ENCODE measurements at regions not wholly inside any gene's neighbourhood (a gene's known extent, or its start where the extent isn't known, plus 50 kb on each side); places are given as distances from the start of the nearest gene placed in this dataset.
"Not testable (repeated sequence)": the region's sequence is repeated elsewhere in the genome, so short reads cannot be mapped to it uniquely, and the experiment has no call there.

GRCh38 chr11:87528752-87529151 is 491.0 kb downstream of the TMEM135 start:
- intact Hi-C loops (cut with DNase I, micrococcal nuclease) = no loop called here

GRCh38 chr11:87523276-87523675 is 485.5 kb downstream of the TMEM135 start:
- DNase-seq = no peak
- no peak for ATAC-seq
- Histone ChIP-seq H3K4me3 (no peak overlapping the region), H3K36me3 (ENCODE audit: low read depth) (no peaks in the 10 kb centered on the region), H3K4me1 (ENCODE audit: low read depth) (no peaks in the 10 kb centered on the region), H3K9me3 (no peaks in the 10 kb centered on the region)
- no peak for TF ChIP-seq CTCF (IDR thresholded peaks at IDR 0.05)
- intact Hi-C loops (cut with DNase I, micrococcal nuclease) = no loop called here

More at GRCh38 chr11:87528752-87529151, 491.0 kb downstream of the TMEM135 start:
- Histone ChIP-seq H3K36me3 (ENCODE audit: low read depth) (no peaks in the 10 kb centered on the region), H3K4me1 (ENCODE audit: low read depth) (no peaks in the 10 kb centered on the region), H3K4me3 (no peak overlapping the region), H3K9me3 (no peaks in the 10 kb centered on the region)
- no peak for ATAC-seq
- DNase-seq = no peak
- TF ChIP-seq CTCF (IDR thresholded peaks at IDR 0.05) = no peak

- no peak for ATAC-seq
- intact Hi-C loops (cut with DNase I, micrococcal nuclease) = no loop called here
- DNase-seq = no peak
These were observed 480.5 kb downstream of the TMEM135 start for GRCh38 chr11:87518266-87518665.

GRCh38 chr11:87517351-87517750 is 479.6 kb downstream of the TMEM135 start:
- ATAC-seq (no peak), DNase-seq (no peak)
- Histone ChIP-seq H3K4me3 (no peak overlapping the region), H3K4me1 (ENCODE audit: low read depth) (no peaks in the 10 kb centered on the region), H3K36me3 (ENCODE audit: low read depth) (no peaks in the 10 kb centered on the region), H3K9me3 (no peaks in the 10 kb centered on the region)
- intact Hi-C loops (cut with DNase I, micrococcal nuclease) = no loop called here
- TF ChIP-seq CTCF (IDR thresholded peaks at IDR 0.05) = no peak

More at GRCh38 chr11:87518266-87518665, 480.5 kb downstream of the TMEM135 start:
- no peak for TF ChIP-seq CTCF (IDR thresholded peaks at IDR 0.05)
- H3K4me3 ChIP-seq = no peak overlapping the region
- H3K9me3 ChIP-seq = no peaks in the 10 kb centered on the region
- no peaks in the 10 kb centered on the region for H3K4me1 ChIP-seq (ENCODE audit: low read depth)
- H3K36me3 ChIP-seq (ENCODE audit: low read depth) = no peaks in the 10 kb centered on the region

GRCh38 chr11:87507722-87508121 is 470.0 kb downstream of the TMEM135 start:
- H3K4me1 ChIP-seq (ENCODE audit: low read depth); H3K9me3 ChIP-seq; DNase-seq; ATAC-seq; H3K36me3 ChIP-seq (ENCODE audit: low read depth); H3K4me3 ChIP-seq; intact Hi-C loops (cut with DNase I, micrococcal nuclease): not testable (repeated sequence)

GRCh38 chr11:87506946-87507345 is 469.2 kb downstream of the TMEM135 start:
- H3K36me3 ChIP-seq (ENCODE audit: low read depth); intact Hi-C loops (cut with DNase I, micrococcal nuclease); H3K9me3 ChIP-seq; H3K4me3 ChIP-seq; DNase-seq; ATAC-seq; H3K4me1 ChIP-seq (ENCODE audit: low read depth): not testable (repeated sequence)

GRCh38 chr11:87501388-87501787 is 463.7 kb downstream of the TMEM135 start:
- intact Hi-C loops (cut with DNase I, micrococcal nuclease) = no loop called here
- peaks cover 2% of the 10 kb centered on the region for H3K9me3 ChIP-seq
- TF ChIP-seq CTCF (IDR thresholded peaks at IDR 0.05) = no peak
- no peaks in the 10 kb centered on the region for H3K4me1 ChIP-seq (ENCODE audit: low read depth)
- no peak overlapping the region for H3K4me3 ChIP-seq
- DNase-seq = no peak
- H3K36me3 ChIP-seq (ENCODE audit: low read depth) = no peaks in the 10 kb centered on the region
- ATAC-seq = no peak

GRCh38 chr11:87494936-87495335 is 457.2 kb downstream of the TMEM135 start:
- intact Hi-C loops (cut with DNase I, micrococcal nuclease); H3K36me3 ChIP-seq (ENCODE audit: low read depth); DNase-seq; ATAC-seq; H3K9me3 ChIP-seq; H3K4me1 ChIP-seq (ENCODE audit: low read depth); H3K4me3 ChIP-seq: not testable (repeated sequence)

GRCh38 chr11:87494026-87494425 is 456.3 kb downstream of the TMEM135 start:
- H3K36me3 ChIP-seq (ENCODE audit: low read depth); DNase-seq; ATAC-seq; H3K4me3 ChIP-seq; H3K4me1 ChIP-seq (ENCODE audit: low read depth); intact Hi-C loops (cut with DNase I, micrococcal nuclease); H3K9me3 ChIP-seq: not testable (repeated sequence)
